SK-N-SH (cell line): ENCODE measurements at regions not wholly inside any gene's neighbourhood (a gene's known extent, or its start where the extent isn't known, plus 50 kb on each side); places are given as distances from the start of the nearest gene placed in this dataset.

ENCODE experiments used
- POLR2AphosphoS5 ChIP-seq: IDR thresholded peaks from 2 replicates; pipeline ENCODE4 v1.6.1; 2012; ENCODE audit warnings: low read depth, low read length
- RAD21 ChIP-seq: IDR thresholded peaks from 2 replicates; pipeline ENCODE4 v1.6.1; 2012; ENCODE audit warnings: mild to moderate bottlenecking, low read length
- ZBTB33 ChIP-seq: IDR thresholded peaks from 2 replicates; pipeline ENCODE4 v1.4.0; 2012; ENCODE audit warnings: low read depth, borderline replicate concordance
- TF ChIP-seq, protein P1 (sequence below): IDR thresholded peaks from 2 replicates; pipeline ENCODE4; 2012
- TF ChIP-seq, protein P2 (sequence below): fragments of 200-600 bp; sonication (generic); IDR thresholded peaks from 2 replicates; pipeline ENCODE4 v1.6.1; 2017; ENCODE audit warnings: antibody characterized with exemption, mild to moderate bottlenecking, moderate library complexity

- TF ChIP-seq, protein P1, sequence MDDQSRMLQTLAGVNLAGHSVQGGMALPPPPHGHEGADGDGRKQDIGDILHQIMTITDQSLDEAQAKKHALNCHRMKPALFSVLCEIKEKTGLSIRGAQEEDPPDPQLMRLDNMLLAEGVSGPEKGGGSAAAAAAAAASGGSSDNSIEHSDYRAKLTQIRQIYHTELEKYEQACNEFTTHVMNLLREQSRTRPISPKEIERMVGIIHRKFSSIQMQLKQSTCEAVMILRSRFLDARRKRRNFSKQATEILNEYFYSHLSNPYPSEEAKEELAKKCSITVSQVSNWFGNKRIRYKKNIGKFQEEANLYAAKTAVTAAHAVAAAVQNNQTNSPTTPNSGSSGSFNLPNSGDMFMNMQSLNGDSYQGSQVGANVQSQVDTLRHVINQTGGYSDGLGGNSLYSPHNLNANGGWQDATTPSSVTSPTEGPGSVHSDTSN: no peak
- TF ChIP-seq RAD21 (no peak), ZBTB33 (no peak), POLR2AphosphoS5 (no peak)
- TF ChIP-seq, protein P2, sequence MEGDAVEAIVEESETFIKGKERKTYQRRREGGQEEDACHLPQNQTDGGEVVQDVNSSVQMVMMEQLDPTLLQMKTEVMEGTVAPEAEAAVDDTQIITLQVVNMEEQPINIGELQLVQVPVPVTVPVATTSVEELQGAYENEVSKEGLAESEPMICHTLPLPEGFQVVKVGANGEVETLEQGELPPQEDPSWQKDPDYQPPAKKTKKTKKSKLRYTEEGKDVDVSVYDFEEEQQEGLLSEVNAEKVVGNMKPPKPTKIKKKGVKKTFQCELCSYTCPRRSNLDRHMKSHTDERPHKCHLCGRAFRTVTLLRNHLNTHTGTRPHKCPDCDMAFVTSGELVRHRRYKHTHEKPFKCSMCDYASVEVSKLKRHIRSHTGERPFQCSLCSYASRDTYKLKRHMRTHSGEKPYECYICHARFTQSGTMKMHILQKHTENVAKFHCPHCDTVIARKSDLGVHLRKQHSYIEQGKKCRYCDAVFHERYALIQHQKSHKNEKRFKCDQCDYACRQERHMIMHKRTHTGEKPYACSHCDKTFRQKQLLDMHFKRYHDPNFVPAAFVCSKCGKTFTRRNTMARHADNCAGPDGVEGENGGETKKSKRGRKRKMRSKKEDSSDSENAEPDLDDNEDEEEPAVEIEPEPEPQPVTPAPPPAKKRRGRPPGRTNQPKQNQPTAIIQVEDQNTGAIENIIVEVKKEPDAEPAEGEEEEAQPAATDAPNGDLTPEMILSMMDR: no peak
These were observed 333.3 kb downstream of the SLC16A7 start for GRCh38 chr12:59929110-59929509.
